ENCODE measurements at regions not wholly inside any gene's neighbourhood (a gene's known extent, or its start where the extent isn't known, plus 50 kb on each side); places are given as distances from the start of the nearest gene placed in this dataset.

DNA sequence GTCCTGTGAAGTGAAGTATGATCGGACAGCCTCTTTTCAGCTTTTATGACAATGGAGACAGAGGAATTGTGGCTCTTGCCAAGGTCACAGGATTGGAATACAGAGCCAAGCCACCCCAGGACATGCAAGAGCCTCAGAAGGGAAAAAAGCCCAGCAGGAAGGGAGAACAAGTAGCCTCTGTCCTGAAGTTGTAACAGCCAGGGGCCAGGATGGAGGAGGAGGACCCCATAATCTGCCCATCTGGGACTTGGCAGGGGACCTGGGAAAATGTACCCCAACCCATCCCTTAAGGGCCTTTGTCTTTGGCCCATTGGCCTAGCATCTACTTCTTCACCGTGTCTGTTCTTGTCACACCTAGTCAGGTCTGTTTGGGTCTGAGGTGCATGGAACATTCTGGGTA is 60.4 kb upstream of the POLG start:
- CTCF ChIA-PET: interaction anchor here (0.5 to 1.1 kb wide), 3 partner anchors 9 to 118 kb away, joined by 3 to 4 read pairs (median 3); no protein-coding TSS in a partner anchor
- H3K4me1 Mint-ChIP-seq (ENCODE audit: low read depth, unreplicated experiment): no peaks in the 10 kb centered on the region
- intact Hi-C loops (cut with micrococcal nuclease; ENCODE audit: unreplicated experiment): loop anchor here (5.0 kb wide), 1 partner anchor 38 kb away; no protein-coding TSS in a partner anchor
- TF ChIP-seq, protein P1, sequence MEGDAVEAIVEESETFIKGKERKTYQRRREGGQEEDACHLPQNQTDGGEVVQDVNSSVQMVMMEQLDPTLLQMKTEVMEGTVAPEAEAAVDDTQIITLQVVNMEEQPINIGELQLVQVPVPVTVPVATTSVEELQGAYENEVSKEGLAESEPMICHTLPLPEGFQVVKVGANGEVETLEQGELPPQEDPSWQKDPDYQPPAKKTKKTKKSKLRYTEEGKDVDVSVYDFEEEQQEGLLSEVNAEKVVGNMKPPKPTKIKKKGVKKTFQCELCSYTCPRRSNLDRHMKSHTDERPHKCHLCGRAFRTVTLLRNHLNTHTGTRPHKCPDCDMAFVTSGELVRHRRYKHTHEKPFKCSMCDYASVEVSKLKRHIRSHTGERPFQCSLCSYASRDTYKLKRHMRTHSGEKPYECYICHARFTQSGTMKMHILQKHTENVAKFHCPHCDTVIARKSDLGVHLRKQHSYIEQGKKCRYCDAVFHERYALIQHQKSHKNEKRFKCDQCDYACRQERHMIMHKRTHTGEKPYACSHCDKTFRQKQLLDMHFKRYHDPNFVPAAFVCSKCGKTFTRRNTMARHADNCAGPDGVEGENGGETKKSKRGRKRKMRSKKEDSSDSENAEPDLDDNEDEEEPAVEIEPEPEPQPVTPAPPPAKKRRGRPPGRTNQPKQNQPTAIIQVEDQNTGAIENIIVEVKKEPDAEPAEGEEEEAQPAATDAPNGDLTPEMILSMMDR (IDR thresholded peaks at IDR 0.05; ENCODE audit: unreplicated experiment): no peak
- no peak overlapping the region for H3K27ac Mint-ChIP-seq (ENCODE audit: unreplicated experiment)
- no TSS peak for BruUV-seq (replicated peaks)
- no peaks in the 10 kb centered on the region for H3K36me3 Mint-ChIP-seq (ENCODE audit: insufficient read depth, unreplicated experiment)
- no peaks in the 10 kb centered on the region for H3K9me3 Mint-ChIP-seq (ENCODE audit: low read depth, unreplicated experiment)
- no peak overlapping the region for H3K4me3 Mint-ChIP-seq (ENCODE audit: low read depth, unreplicated experiment)
- DNase-seq: no peak
- peaks cover 97% of the 10 kb centered on the region for H3K27me3 Mint-ChIP-seq (ENCODE audit: unreplicated experiment)

DNA sequence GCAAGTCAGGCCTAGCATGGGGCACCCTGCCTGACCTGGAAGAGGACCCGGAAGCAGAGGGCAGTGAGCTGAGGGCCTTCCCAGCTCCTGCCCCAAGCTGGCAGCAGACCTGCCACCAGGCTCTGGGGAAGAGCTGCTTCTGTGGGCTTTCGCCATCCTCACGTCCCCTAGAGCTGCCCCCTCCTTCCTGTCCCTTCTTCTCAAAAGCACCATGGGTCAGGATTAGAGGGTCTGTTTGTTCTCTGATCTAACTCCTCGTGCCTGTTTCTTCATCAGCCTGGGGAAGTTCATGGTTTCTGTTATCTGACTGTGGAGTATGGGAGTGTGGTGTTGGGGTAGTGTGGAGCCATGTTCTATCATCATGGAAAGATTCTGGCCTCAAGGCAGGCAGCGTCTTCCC is 58.4 kb upstream of the POLG start:
- TF ChIP-seq, protein P1 (IDR thresholded peaks at IDR 0.05; ENCODE audit: unreplicated experiment): no peak
- DNase-seq: no peak
- Mint-ChIP-seq H3K27ac (ENCODE audit: unreplicated experiment) (no peak overlapping the region), H3K9me3 (ENCODE audit: low read depth, unreplicated experiment) (no peaks in the 10 kb centered on the region), H3K36me3 (ENCODE audit: insufficient read depth, unreplicated experiment) (no peaks in the 10 kb centered on the region), H3K4me3 (ENCODE audit: low read depth, unreplicated experiment) (no peak overlapping the region), H3K4me1 (ENCODE audit: low read depth, unreplicated experiment) (no peaks in the 10 kb centered on the region), H3K27me3 (ENCODE audit: unreplicated experiment) (peaks cover 100% of the 10 kb centered on the region)
- CTCF ChIA-PET: interaction anchor here (0.6 to 1.1 kb wide), 3 partner anchors 34 to 148 kb away, joined by 3 to 4 read pairs (median 4); no protein-coding TSS in a partner anchor
- intact Hi-C loops (cut with micrococcal nuclease; ENCODE audit: unreplicated experiment): no loop called here
- BruUV-seq (replicated peaks): no TSS peak

DNA sequence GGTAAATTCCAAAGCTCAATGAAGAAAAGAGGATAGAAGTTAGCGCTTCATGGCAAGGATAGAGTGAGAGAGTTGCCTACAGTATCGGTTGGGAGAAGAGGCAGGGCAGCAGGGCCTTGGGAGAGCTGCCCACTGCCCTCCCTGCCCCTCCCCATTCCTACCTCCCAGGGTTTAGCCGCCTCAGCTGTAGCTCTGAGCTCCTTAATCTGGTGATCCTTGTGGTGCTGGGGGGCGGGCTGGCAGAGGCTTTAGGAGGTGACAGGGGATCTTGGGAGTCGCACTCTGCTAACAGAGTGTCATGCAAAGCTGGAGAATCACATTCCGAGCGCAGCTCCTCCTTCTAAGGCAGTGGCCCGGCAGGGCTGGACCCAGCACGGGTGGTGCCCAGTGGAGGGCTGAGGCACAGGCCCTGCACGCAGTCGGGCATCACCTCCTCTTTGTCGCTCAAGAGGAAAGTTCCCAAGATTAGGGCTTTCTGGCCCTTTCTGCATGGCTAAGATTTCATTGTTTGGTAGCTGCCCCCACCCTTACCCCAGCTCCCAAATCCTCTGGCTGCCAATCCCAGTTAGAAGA is 57.1 kb upstream of the POLG start:
- Mint-ChIP-seq H3K36me3 (ENCODE audit: insufficient read depth, unreplicated experiment) (no peaks in the 10 kb centered on the region), H3K4me3 (ENCODE audit: low read depth, unreplicated experiment) (no peak overlapping the region), H3K4me1 (ENCODE audit: low read depth, unreplicated experiment) (no peaks in the 10 kb centered on the region), H3K27me3 (ENCODE audit: unreplicated experiment) (peaks cover 100% of the 10 kb centered on the region), H3K9me3 (ENCODE audit: low read depth, unreplicated experiment) (no peaks in the 10 kb centered on the region), H3K27ac (ENCODE audit: unreplicated experiment) (no peak overlapping the region)
- TF ChIP-seq, protein P1 (IDR thresholded peaks at IDR 0.05; ENCODE audit: unreplicated experiment): no peak
- no TSS peak for BruUV-seq (replicated peaks)
- DNase-seq: no peak
- CTCF ChIA-PET: interaction anchor here (0.7 to 1.0 kb wide), 2 partner anchors 13 to 16 kb away, joined by 3 to 4 read pairs; no protein-coding TSS in a partner anchor
- intact Hi-C loops (cut with micrococcal nuclease; ENCODE audit: unreplicated experiment): no loop called here

DNA sequence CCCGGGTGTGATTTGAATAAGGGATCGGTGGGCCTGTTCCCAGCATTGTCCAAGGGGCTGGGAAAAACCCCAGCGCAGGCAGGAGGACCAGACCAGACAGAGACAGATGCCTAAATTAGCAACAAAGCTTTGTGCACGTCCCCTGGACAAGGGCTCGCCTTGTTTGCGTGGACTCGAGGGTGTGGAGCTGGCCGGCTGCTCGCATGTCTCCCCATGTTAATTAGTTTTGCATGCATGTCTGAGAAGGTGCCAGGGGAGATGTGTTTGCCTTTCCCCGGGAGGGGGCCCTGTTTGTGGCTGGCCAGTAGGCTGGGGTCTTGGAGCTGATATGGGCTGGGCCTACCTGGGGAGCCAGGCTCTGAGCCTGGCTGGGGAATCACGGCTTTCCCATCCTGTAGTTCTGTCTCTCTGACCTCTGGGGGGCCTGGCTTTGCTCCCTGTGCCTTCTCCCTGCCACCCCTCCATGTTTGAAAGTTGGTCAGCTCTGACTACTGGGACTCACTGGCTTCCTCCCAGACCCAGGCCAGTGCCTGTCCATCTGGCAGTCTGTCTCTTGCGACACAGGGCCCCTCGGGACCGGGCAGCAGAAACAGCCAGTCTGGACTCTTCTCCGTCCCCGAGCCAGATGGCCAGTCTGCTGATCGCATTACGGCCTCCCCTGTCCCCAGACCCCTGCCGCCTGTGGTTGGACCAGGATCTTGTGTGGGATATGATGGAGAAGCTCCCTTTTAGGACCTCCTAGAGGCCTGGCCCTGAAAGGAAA is 55.4 kb upstream of the POLG start:
- Mint-ChIP-seq H3K36me3 (ENCODE audit: insufficient read depth, unreplicated experiment) (no peaks in the 10 kb centered on the region), H3K9me3 (ENCODE audit: low read depth, unreplicated experiment) (no peaks in the 10 kb centered on the region), H3K27me3 (ENCODE audit: unreplicated experiment) (peaks cover 93% of the 10 kb centered on the region), H3K27ac (ENCODE audit: unreplicated experiment) (no peak overlapping the region), H3K4me3 (ENCODE audit: low read depth, unreplicated experiment) (no peak overlapping the region), H3K4me1 (ENCODE audit: low read depth, unreplicated experiment) (no peaks in the 10 kb centered on the region)
- no TSS peak for BruUV-seq (replicated peaks)
- TF ChIP-seq, protein P1 (IDR thresholded peaks at IDR 0.05; ENCODE audit: unreplicated experiment): no peak
- intact Hi-C loops (cut with micrococcal nuclease; ENCODE audit: unreplicated experiment): no loop called here
- no peak for DNase-seq
- CTCF ChIA-PET: interaction anchor here (0.6 kb wide), 1 partner anchor 34 kb away, joined by 7 read pairs; no protein-coding TSS in a partner anchor

Data from Calu3 (cell line).